Caco-2 (cell line): ENCODE measurements at regions not wholly inside any gene's neighbourhood (a gene's known extent, or its start where the extent isn't known, plus 50 kb on each side); places are given as distances from the start of the nearest gene placed in this dataset.

Experiments used
- BruUV-seq: library from RNA; stranded (reverse); fragments of 400-500 nt; replicated peaks from 2 replicates; lab custom pipeline; 2021; lab: Mats Ljungman, UMichigan
- CTCF ChIA-PET: fragments of 300-600 bp; sonication (Branson Sonifier 250); formaldehyde crosslinking; loops from one replicate; lab custom pipeline; 2022; ENCODE audit warnings: antibody characterized with exemption; lab: Charles Lee
- POLR2A ChIA-PET: fragments of 300-600 bp; sonication (Branson Sonifier 250); formaldehyde crosslinking; loops from one replicate; lab custom pipeline; 2022; ENCODE audit warnings: antibody characterized with exemption; lab: Charles Lee
- DNase-seq, 2 experiments: peaks; one replicate each; pipeline versions ENCODE4 v3.0.0 to v3.0.0-alpha.2; 2020 to 2022
- H3K27me3 ChIP-seq: replicated peaks from 2 replicates; pipeline ENCODE4 v1.6.0; 2011; ENCODE audit warnings: low read length; ENCODE audit not compliant: control insufficient read depth, insufficient read depth
- H3K36me3 ChIP-seq: 2 replicates; pipeline ENCODE4 v1.5.1; 2011; ENCODE audit warnings: low read length; ENCODE audit not compliant: control insufficient read depth, insufficient read depth
- H3K4me1 ChIP-seq: fragments of 250-450 bp; sonication (Bioruptor Pico); 2 replicates; pipeline ENCODE4 v1.5.1; 2020; ENCODE audit warnings: mild to moderate bottlenecking
- H3K4me3 ChIP-seq: 2 replicates; pipeline ENCODE4 v1.5.1; 2011; ENCODE audit warnings: low read depth, mild to moderate bottlenecking, control low read depth, low read length
- H3K9me3 ChIP-seq: fragments of 250-450 bp; sonication (Bioruptor Pico); 2 replicates; pipeline ENCODE4 v1.5.1; 2020; ENCODE audit warnings: mild to moderate bottlenecking, moderate library complexity
- H3K27ac Mint-ChIP-seq: one replicate; pipeline ENCODE4 v1.8.0; 2022; ENCODE audit warnings: mixed read lengths; ENCODE audit not compliant: unreplicated experiment
- H3K27me3 Mint-ChIP-seq: one replicate; pipeline ENCODE4 v1.8.0; 2022; ENCODE audit warnings: mixed read lengths; ENCODE audit not compliant: insufficient read depth, unreplicated experiment
- H3K36me3 Mint-ChIP-seq: one replicate; pipeline ENCODE4 v1.8.0; 2022; ENCODE audit warnings: mild to moderate bottlenecking, mixed read lengths; ENCODE audit not compliant: insufficient read depth, unreplicated experiment
- H3K4me1 Mint-ChIP-seq: one replicate; pipeline ENCODE4 v1.8.0; 2022; ENCODE audit warnings: low read depth, mixed read lengths; ENCODE audit not compliant: unreplicated experiment
- H3K4me3 Mint-ChIP-seq: one replicate; pipeline ENCODE4 v1.8.0; 2022; ENCODE audit warnings: mild to moderate bottlenecking, moderate library complexity, mixed read lengths; ENCODE audit not compliant: unreplicated experiment
- H3K9me3 Mint-ChIP-seq: one replicate; pipeline ENCODE4 v1.8.0; 2022; ENCODE audit warnings: mixed read lengths; ENCODE audit not compliant: unreplicated experiment
- CTCF ChIP-seq, 2 experiments: fragments of 200-600 bp in 1 of 2; IDR thresholded peaks; 1 replicate in 1 of 2; 2 replicates in 1 of 2; pipeline versions ENCODE4 v1.5.1 to v1.8.0; 2011 to 2022; ENCODE audit warnings: antibody characterized with exemption in 1 of 2, control low read depth in 1 of 2, inconsistent platforms in 1 of 2, low read depth in 1 of 2, low read length in 1 of 2, mild to moderate bottlenecking in 1 of 2, moderate library complexity in 1 of 2; ENCODE audit not compliant: insufficient read depth in 1 of 2, severe bottlenecking in 1 of 2, unreplicated experiment in 1 of 2
- intact Hi-C: fragments of 100-400 bp; cut with micrococcal nuclease; formaldehyde crosslinking; loops from one replicate; pipeline ENCODE4 v1.10.0; 2022; ENCODE audit not compliant: unreplicated experiment

- peaks cover 10% of the 10 kb centered on the region for H3K4me1 ChIP-seq
- Mint-ChIP-seq H3K27me3 (no peaks in the 10 kb centered on the region), H3K36me3 (no peaks in the 10 kb centered on the region), H3K4me1 (peaks cover 7% of the 10 kb centered on the region), H3K9me3 (no peaks in the 10 kb centered on the region), H3K27ac (no peak overlapping the region), H3K4me3 (no peak overlapping the region)
- no peaks in the 10 kb centered on the region for H3K9me3 ChIP-seq
- BruUV-seq = no TSS peak
- no peaks in the 10 kb centered on the region for H3K36me3 ChIP-seq
- ChIA-PET POLR2A (no interaction called here), CTCF (interaction anchor here (1.6 to 1.8 kb wide), 2 partner anchors 99 to 122 kb away, joined by 4 to 8 read pairs; no protein-coding TSS in a partner anchor)
- TF ChIP-seq CTCF (IDR thresholded peaks at IDR 0.05; ENCODE audit: insufficient read depth in 1 of 2, low read depth in 1 of 2, low read length in 1 of 2, severe bottlenecking in 1 of 2, unreplicated experiment in 1 of 2) = no peak
- no peak overlapping the region for H3K4me3 ChIP-seq
- intact Hi-C loops = loop anchor here (1.0 to 10.0 kb wide), 5 partner anchors 36 to 431 kb away; partner anchors contain the start of genes FANCB and MOSPD2
- no peak for DNase-seq
- no peaks in the 10 kb centered on the region for H3K27me3 ChIP-seq
Observed at GRCh38 chrX:15143825-15144121, 126.1 kb downstream of the ASB9 start.

DNA sequence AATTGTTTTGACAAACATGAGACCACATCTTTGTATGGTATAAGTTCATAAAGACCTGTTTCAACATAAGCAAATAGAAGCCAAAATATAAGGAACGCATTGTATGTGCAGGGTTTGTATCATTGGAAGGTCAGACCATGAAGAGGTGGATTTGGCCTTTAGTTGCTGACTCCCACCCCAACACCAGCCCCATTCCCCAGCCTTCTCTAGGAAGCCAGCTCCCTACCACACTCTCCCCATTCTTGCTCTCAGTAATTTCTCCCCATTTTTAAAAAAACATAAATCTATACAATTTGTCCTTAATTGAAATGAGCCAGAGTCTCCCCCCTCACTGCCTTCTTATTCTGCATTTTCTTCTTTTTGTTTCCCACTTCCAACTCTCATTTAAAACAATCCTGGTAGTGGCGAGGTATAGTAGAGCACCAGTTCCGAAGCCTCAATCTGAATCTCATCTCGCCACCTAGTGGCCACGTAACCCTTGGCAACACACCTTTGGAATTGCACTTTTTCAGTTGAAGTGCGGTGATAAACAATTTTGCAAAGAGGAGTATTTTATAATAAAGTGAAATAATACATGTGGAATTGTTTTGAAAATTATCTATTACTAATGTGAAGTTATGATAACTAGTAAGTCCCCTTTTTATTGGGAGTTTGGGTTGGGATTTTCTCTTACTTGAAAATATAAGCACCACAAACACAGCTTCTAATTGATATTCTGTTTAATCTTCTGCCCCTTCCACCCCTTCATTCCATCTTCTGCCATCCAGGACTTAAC is 126.6 kb downstream of the ASB9 start:
- intact Hi-C loops = loop anchor here (1.0 to 10.0 kb wide), 5 partner anchors 36 to 431 kb away; partner anchors contain the start of genes FANCB and MOSPD2
- DNase-seq = peak; percentile 51 to 58
- Mint-ChIP-seq H3K4me3 (no peak overlapping the region), H3K36me3 (no peaks in the 10 kb centered on the region), H3K4me1 (peaks cover 7% of the 10 kb centered on the region), H3K27ac (peak overlapping the region; percentile 54), H3K27me3 (no peaks in the 10 kb centered on the region), H3K9me3 (no peaks in the 10 kb centered on the region)
- H3K4me3 ChIP-seq = no peak overlapping the region
- ChIA-PET POLR2A (interaction anchor here (0.6 kb wide), 1 partner anchor 518 kb away, joined by 6 read pairs; no protein-coding TSS in a partner anchor), CTCF (interaction anchor here (0.9 to 1.8 kb wide), 4 partner anchors 94 to 179 kb away, joined by 3 to 8 read pairs (median 5); no protein-coding TSS in a partner anchor)
- TF ChIP-seq CTCF (IDR thresholded peaks at IDR 0.05; ENCODE audit: insufficient read depth in 1 of 2, low read depth in 1 of 2, low read length in 1 of 2, severe bottlenecking in 1 of 2, unreplicated experiment in 1 of 2) = peak; percentile 59 to 79
- peaks cover 10% of the 10 kb centered on the region for H3K4me1 ChIP-seq
- no TSS peak for BruUV-seq
- H3K9me3 ChIP-seq = no peaks in the 10 kb centered on the region
- H3K36me3 ChIP-seq = no peaks in the 10 kb centered on the region
- H3K27me3 ChIP-seq = no peaks in the 10 kb centered on the region

DNA sequence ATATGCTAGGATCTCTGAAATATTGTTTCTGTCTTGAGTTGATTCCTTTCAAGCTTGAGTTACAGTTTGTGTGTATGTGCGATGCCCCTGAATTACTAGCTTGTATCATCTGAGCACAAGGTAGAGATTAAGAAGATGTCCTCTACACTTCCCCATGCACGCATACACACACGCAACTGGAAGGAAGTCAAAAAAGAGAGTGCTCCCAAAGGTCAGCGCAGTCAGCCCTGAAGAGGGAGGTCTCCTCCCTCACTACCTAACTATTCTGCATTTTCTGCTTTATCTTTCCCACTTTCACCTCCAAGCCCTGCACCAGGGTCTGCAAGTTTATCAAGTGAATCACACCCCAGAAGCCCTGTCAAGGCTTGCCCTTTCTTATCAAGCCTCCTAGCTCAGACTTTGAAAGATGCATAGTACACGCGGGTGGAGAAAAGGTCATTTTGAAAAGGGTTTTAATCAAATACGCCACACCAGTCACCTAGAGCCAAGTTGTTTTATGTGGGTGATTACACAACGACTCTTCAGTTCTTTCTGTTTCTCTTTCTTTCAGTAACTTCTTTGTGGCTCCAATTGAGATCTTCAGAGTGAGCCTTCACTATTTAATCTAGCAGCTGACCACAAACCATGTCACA is 127.7 kb downstream of the ASB9 start:
- TF ChIP-seq CTCF (IDR thresholded peaks at IDR 0.05; ENCODE audit: insufficient read depth in 1 of 2, low read depth in 1 of 2, low read length in 1 of 2, severe bottlenecking in 1 of 2, unreplicated experiment in 1 of 2) = no peak
- BruUV-seq = no TSS peak
- POLR2A ChIA-PET = no interaction called here
- Mint-ChIP-seq H3K4me1 (peaks cover 7% of the 10 kb centered on the region), H3K4me3 (no peak overlapping the region), H3K9me3 (no peaks in the 10 kb centered on the region), H3K27ac (no peak overlapping the region), H3K27me3 (no peaks in the 10 kb centered on the region), H3K36me3 (no peaks in the 10 kb centered on the region)
- no peaks in the 10 kb centered on the region for H3K9me3 ChIP-seq
- intact Hi-C loops = loop anchor here (5.0 to 10.0 kb wide), 4 partner anchors 35 to 430 kb away; partner anchors contain the start of genes FANCB and MOSPD2
- H3K4me3 ChIP-seq = no peak overlapping the region
- peak; percentile 4 to 62 for DNase-seq
- H3K27me3 ChIP-seq = no peaks in the 10 kb centered on the region
- H3K4me1 ChIP-seq = peaks cover 10% of the 10 kb centered on the region
- H3K36me3 ChIP-seq = no peaks in the 10 kb centered on the region
- CTCF ChIA-PET = interaction anchor here (0.9 to 1.8 kb wide), 3 partner anchors 93 to 178 kb away, joined by 3 to 6 read pairs (median 4); no protein-coding TSS in a partner anchor
